ENCODE measurements at regions not wholly inside any gene's neighbourhood (a gene's known extent, or its start where the extent isn't known, plus 50 kb on each side); places are given as distances from the start of the nearest gene placed in this dataset.
"Not testable (repeated sequence)": the region's sequence is repeated elsewhere in the genome, so short reads cannot be mapped to it uniquely, and the experiment has no call there.

DNA sequence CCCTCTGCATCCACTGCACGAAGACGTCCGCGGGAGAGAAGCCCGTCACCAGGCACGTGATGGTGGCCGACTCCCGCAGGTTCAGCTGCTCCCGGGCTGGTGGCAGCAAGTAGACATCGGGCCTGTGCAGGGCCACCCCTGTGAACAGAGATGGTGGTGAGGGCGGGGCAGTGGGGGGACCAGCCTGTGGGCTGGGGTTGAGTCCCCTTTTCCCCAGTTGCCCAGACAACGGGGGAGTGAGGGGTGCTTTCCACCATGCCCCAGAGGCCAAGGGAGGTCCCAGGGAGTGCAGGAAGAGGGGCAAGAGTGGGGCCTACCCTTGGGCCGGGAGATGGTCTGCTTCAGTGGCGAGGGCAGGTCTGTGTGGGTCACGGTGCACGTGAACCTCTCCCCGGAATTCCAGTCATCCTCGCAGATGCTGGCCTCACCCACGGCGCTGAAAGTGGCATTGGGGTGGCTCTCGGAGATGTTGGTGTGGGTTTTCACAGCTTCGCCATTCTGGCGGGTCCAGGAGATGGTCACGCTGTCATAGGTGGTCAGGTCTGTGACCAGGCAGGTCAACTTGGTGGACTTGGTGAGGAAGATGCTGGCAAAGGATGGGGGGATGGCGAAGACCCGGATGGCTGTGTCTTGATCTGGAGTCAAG lies 328.3 kb downstream of the TMEM121 start:
- peak; percentile 84 for DNase-seq (ENCODE audit: low spot score)

DNA sequence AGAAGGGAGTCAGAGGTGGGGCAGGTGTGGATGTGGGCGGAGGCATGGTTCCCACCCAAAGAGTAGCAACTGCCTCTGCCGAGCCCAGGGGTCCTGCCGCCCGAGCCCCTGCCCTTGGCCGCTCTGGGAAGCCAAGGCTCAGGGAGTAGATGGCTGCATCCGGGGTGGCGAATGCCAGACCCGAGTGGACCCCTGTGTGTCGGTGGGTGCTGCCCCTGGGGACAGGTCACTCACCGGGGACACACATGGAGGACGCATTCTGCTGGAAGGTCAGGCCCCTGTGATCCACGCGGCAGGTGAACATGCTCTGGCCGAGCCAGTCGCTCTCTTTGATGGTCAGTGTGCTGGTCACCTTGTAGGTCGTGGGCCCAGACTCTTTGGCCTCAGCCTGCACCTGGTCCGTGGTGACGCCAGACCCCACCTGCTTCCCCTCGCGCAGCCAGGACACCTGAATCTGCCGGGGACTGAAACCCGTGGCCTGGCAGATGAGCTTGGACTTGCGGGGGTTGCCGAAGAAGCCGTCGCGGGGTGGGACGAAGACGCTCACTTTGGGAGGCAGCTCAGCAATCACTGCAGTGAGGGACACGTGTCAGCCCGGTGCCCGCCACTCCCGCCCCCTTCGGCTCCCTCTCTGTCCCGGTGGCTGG lies 329.0 kb downstream of the TMEM121 start:
- peak; percentile 86 for DNase-seq (ENCODE audit: low spot score)

DNA sequence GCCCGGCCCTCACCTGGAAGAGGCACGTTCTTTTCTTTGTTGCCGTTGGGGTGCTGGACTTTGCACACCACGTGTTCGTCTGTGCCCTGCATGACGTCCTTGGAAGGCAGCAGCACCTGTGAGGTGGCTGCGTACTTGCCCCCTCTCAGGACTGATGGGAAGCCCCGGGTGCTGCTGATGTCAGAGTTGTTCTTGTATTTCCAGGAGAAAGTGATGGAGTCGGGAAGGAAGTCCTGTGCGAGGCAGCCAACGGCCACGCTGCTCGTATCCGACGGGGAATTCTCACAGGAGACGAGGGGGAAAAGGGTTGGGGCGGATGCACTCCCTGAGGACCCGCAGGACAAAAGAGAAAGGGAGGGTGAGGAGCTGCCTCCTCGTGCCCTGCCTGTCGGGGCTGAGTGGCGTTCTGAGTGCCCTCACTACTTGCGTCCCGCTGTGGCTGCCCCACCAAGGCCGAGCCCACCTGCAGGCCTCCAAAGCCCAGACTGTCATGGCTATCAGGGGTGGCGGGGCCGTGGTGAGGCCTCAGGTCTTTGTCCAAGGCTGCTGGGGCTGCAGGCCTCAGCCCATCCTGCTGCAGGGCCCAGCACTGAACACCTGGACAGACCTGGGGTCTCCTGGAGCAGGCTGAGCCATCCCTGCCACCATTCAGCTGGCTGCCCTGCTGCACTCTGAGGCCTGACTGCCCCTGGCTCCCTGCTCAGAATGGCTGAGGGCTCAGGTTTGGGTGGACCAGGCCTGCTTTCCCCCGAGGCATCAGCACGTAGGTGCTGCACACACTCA lies 329.7 kb downstream of the TMEM121 start:
- DNase-seq (ENCODE audit: low spot score), result peak; percentile 86

DNA sequence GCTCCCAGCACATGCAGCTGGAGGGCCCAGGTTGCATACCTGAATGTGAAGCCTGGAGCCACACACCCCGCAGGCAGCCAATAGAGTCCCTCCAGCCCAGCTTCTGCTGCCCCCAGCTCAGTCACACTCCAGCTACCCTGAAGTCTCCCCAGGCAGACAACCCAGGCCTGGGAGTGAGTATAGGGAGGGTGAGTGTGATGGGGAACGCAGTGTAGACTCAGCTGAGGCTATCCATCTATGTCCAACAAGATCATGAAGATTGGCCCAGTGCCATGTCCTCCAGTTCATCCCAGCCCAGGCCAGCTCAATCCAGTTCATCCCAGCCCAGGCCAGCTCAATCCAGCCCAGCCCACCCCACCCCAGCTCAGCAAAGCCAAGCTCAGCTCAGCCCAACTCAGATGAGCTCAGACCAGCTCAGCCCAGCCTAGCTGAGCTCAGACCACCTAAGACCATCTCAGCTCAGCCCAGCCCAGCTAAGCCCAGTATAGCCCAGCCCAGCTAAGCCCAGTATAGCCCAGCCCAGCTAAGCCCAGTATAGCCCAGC lies 330.4 kb downstream of the TMEM121 start:
- DNase-seq (ENCODE audit: low spot score), result no peak

DNA sequence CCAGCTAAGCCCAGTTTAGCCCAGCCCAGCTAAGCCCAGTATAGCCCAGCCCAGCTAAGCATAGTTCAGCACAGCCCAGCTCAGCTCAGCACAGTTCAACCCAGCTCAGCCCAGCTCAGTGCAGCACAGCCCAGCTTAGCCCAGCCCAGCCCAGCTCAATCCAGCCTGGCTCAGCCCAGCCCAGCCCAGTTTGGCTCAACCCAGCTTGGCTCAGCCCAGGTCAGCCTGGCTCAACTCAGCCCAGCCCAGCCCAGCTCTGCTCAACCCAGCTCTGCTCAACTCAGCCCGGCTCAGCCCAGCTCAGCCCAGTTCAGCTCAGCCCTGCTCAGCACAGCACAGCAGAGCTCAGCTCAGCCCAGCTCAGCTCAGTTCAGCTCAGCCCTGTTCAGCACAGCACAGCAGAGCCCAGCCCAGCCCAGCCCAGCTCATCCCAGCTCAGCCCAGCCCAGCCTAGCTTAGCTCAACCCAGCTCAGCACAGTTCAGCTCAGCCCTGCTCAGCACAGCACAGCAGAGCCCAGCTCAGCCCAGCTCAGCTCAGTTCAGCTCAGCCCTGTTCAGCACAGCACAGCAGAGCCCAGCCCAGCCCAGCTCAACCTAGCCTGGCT lies 330.9 kb downstream of the TMEM121 start:
- no peak for DNase-seq (ENCODE audit: low spot score)

DNA sequence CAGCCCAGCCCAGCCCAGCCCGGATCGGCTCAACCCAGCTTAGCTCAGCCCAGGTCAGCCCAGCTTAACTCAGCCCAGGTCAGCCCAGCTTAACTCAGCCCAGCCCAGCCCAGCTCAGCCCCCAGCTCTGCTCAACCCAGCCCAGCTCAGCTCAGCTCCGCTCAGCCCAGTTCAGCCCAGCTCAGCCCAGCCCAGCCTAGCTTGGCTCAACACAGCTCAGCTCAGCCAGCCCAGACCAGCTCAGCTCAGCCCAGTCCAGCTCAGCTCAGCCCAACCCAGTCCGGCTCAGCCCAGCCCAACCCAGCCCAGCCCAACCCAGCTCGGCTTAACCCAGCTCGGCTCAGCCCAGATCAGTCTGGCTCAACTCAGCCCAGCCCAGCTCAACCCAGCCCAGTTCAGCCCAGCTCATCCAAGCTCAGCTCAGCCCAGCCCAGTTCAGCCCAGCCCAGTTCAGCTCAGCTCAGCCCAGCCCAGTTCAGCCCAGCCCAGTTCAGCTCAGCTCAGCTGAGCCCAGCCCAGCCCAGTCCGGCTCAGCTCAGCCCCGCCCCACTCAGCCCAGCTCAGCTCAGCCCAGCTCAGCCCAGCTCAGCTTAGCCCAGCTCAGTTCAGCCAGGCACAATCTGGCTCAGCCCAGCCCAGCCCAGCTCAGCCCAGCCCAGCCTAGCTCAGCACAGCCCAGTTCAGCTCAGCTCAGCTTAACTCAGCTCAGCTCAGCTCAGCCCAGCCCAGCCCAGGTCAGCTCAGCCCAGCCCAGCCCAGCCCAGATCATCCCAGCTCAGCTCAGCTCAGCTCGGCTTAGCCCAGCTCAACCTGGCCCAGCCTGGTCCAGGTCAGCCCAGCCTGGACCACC lies 331.7 kb downstream of the TMEM121 start:
- peak; percentile 79 for DNase-seq (ENCODE audit: low spot score)

DNA sequence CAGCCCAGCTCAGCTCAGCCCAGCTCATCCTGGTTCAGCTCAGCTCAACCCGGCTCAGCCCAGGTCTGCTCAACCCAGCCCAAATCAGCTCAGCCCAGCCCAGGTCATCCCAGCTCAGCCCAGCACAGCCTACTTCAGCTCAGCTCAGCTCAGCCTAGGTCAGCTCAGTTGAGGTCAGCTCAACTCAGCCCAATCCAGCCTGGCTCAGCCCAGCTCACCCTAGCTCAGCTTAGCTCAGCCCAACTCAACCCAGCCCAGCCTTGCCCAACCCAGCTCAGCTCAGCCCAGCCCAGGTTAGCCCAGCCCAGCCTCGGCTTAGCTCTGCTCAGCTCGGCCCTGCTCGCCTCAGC lies 332.3 kb downstream of the TMEM121 start:
- no peak for DNase-seq (ENCODE audit: low spot score)

DNA sequence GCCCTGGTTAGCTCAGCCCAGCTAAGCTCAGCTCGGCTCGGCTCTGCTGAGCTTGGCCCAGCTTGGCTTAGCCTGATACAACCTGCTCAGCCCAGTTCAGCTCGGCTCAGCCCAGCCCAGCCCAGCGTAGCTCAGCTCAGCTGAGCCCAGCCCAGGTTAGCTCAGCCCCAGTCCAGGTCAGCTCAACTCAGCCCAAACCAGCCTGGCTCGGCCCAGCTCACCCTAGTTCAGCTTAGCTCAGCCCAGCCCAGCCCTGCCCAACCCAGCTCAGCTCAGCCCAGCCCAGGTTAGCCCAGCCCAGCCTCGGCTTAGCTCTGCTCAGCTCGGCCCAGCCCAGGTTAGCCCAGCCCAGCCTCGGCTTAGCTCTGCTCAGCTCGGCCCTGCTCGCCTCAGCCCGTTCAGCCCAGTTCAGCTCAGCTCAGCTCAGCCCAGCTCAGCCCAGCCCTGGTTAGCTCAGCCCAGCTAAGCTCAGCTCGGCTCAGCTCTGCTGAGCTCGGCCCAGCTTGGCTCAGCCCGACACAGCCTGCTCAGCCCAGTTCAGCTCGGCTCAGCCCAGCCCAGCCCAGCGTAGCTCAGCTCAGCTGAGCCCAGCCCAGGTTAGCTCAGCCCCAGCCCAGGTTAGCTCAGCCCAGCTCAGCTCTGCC lies 332.8 kb downstream of the TMEM121 start:
- not testable (repeated sequence) for DNase-seq (ENCODE audit: low spot score)

DNA sequence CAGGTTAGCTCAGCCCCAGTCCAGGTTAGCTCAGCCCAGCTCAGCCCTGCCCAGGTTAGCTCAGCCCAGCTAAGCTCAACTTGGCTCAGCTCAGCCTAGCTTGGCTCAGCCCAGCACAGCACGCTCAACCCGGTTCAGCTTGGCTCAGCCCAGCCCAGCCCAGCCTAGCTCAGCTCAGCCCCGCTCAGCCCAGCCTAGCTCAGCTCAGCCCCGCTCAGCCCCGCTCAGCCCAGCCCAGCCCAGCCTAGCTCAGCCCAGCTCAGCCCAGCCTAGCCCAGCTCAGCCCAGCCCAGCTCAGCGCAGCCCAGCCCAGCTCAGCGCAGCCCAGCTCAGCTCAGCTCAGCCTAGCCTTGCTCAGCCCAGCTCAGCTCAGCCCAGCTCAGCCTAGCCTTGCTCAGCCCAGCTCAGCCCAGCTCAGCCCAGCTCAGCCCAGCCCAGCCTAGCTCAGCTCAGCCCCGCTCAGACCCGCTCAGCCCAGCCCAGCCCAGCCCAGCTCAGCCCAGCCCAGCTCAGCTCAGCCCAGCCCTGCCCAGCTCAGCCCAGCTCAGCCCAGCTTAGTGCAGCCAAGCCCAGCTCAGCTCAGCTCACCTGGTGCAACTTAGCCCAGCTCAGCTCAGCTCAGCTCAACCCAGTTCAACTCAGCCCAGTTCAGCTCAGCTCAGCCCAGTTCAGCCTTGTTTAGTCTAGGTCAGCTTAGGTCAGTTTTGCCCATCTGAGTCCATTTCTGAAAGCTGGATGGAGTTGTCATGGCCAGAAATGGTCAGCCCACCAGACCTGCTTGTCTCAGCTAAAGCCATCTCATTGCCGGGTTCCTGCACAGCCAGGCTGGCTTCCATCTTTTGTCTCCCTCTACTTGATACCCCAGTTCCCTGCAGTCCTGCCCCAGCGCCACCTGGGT lies 333.6 kb downstream of the TMEM121 start:
- DNase-seq (ENCODE audit: low spot score), result no peak

DNA sequence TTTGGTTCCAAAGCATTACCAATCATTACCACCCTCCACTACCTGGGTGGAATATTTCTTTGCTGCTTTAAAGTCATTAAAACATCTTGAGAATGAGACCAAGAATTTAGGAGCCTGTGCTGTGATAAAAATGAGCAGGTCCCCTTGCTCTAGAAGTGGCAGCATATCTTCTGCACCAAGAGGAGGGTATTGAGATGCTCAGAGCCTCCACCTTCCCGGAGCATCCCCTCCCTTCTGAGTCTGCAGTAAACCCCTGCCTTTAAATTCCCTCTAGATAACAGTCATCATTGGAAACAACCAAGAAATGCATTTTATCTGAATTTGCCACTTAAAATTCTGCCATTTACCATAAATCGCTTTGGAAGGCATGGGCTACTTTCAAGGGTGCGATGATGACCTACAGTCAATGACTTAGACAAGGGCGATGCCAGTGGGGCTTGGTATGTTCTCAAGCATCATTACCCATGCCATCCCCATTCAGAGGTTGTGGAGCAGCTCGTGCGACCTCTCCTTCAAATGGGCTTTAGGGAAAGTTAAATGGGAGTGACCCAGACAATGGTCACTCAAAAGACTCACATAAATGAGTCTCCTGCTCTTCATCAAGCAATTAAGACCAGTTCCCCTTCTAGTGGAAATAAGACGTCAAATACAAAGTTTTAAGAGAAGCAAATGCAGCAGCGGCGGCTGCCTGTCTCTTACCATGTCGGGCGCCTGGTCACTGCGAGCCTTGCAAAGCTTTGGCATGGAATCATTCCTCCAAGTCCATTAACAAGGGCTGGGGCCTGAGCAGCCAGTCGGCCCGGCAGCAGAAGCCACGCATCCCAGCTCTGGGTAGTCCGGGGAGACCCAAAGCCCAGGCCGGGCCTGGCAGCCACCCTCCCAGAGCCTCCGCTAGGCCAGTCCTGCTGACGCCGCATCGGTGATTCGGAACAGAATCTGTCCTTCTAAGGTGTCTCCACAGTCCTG lies 334.5 kb downstream of the TMEM121 start:
- no peak for DNase-seq (ENCODE audit: low spot score)

DNA sequence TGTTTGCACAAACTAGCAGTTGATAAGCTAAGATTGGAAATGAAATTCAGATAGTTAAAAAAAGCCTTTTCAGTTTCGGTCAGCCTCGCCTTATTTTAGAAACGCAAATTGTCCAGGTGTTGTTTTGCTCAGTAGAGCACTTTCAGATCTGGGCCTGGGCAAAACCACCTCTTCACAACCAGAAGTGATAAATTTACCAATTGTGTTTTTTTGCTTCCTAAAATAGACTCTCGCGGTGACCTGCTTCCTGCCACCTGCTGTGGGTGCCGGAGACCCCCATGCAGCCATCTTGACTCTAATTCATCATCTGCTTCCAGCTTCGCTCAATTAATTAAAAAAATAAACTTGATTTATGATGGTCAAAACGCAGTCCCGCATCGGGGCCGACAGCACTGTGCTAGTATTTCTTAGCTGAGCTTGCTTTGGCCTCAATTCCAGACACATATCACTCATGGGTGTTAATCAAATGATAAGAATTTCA lies 335.6 kb downstream of the TMEM121 start:
- DNase-seq (ENCODE audit: low spot score), result no peak

DNA sequence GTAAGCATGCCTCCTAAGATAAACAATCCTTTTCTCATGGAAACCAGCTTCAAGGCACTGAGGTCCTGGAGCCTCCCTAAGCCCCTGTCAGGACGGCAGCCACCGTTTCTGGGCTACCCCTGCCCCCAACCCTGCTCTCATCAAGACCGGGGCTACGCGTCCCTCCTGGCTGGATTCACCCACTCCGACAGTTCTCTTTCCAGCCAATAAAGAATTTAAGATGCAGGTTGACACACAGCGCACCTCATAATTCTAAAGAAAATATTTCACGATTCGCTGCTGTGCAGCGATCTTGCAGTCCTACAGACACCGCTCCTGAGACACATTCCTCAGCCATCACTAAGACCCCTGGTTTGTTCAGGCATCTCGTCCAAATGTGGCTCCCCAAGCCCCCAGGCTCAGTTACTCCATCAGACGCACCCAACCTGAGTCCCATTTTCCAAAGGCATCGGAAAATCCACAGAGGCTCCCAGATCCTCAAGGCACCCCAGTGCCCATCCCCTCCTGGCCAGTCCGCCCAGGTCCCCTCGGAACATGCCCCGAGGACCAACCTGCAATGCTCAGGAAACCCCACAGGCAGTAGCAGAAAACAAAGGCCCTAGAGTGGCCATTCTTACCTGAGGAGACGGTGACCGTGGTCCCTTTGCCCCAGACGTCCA lies 336.3 kb downstream of the TMEM121 start:
- no peak for DNase-seq (ENCODE audit: low spot score)

DNA sequence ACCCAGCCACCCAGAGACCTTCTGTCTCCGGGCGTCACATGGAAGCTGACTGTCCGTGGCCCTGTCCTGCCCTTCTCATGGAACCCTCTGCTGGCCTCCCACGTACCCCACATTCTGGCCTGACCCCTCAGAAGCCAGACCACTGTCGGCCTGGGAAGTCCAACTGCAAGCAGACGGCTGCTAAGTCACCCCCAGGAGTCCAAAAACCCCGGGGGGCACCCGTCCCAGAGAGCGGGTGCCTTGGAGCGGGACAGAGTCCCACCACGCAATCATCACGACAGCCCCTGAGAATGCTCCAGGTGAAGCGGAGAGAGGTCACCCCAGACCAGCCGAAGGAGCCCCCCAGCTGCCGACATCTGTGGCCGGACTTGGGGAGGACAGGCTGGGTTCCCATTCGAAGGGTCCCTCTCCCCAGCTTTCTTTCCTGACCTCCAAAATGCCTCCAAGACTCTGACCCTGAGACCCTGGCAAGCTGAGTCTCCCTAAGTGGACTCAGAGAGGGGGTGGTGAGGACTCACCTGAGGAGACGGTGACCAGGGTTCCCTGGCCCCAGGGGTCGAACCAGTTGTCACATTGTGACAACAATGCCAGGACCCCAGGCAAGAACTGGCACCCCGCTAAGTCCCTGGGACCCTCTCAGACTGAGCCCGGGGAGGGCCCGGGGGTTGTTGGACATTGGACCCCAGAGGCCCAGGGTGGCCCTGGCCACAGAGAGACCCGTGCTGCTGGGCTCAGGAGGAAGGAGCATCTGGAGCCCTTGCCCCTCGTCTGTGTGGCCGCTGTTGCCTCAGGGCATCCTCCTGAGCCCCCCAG lies 337.1 kb downstream of the TMEM121 start:
- peak; percentile 73 for DNase-seq (ENCODE audit: low spot score)

DNA sequence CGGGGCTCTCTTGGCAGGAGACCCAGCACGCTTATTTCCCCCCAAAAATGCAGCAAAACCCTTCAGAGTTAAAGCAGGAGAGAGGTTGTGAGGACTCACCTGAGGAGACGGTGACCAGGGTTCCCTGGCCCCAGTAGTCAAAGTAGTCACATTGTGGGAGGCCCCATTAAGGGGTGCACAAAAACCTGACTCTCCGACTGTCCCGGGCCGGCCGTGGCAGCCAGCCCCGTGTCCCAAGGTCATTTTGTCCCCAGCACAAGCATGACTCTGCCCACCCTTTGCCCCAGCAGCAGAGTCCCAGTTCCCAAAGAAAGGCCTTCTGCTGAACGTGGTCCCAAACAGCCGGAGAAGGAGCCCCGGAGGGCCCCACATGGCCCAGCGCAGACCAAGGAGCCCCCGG lies 337.7 kb downstream of the TMEM121 start:
- DNase-seq (ENCODE audit: low spot score), result no peak

DNA sequence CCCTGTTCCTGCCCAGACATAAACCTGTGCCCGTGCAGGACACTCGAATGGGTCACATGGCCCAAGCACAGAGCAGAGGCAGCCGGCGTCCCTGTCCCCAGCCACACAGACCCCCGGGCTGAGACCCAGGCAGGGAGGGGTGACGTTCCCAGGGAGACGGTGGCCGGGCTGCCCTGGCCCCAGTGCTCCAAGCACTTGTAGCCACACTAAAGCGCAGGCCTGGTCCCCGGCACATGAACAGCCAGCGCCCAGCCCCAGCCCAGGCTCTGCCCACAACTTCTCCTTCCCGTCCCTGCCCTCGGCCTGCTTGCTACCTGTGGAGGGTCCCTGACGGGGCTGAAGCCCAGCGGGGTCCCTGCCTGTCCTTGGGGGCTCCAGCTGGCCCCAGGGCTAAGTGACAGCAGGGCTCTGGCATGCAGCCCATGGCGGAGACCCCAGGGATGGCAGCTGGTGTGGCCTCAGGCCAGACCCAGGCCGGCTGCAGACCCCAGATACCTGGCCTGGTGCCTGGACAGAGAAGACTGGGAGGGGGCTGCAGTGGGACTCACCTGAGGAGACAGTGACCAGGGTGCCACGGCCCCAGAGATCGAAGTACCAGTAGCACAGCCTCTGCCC lies 338.4 kb downstream of the TMEM121 start:
- DNase-seq (ENCODE audit: low spot score), result peak; percentile 88

DNA sequence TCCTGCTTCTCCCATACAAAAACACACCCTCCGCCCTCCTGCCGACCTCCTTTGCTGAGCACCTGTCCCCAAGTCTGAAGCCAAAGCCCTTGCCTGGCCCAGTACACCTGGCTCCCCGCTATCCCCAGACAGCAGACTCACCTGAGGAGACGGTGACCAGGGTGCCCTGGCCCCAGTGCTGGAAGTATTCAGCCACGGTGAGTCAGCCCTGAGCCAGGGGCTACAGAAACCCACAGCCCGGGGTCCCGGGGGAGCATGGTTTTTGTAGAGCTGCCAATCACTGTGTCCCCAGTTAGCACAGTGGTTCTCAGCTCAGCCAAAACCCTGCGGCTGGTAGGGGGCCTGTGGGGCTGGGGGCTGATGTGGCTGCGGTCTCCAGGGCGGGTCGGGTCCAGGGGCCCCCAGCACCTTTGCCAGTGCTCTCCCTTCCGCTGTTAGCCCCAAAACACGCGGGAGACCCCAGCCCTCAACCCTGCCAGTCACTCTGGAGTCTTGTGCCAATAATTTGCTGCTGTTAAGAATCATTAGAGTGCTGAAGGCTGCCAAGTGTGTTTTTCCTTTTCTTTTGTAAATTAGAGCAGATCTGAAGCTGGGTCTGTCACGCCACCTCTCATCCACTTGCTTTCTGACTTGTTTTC lies 339.0 kb downstream of the TMEM121 start:
- peak; percentile 84 for DNase-seq (ENCODE audit: low spot score)

All from mesenteric fat pad (tissue), 1 donor.